ENCODE measurements at regions not wholly inside any gene's neighbourhood (a gene's known extent, or its start where the extent isn't known, plus 50 kb on each side); places are given as distances from the start of the nearest gene placed in this dataset.

- no peak for FAIRE-seq
- no peaks in the 10 kb centered on the region for H3K36me3 ChIP-seq (ENCODE audit: control insufficient read depth in 2 of 2, extremely low read depth in 1 of 2, insufficient read depth in 2 of 2, low read length in 2 of 2)
- no peak for TF ChIP-seq EZH2 (IDR thresholded peaks at IDR 0.05; ENCODE audit: low read length)
- TF ChIP-seq CTCF (optimal IDR thresholded peaks at IDR 0.05 in 1 of 3, IDR thresholded peaks at IDR 0.05 in 1 of 3, conservative IDR thresholded peaks at IDR 0.05 in 1 of 3; ENCODE audit: extremely low read depth in 1 of 3, insufficient read depth in 2 of 3, low read length in 3 of 3) = no peak
Measured at GRCh38 chr3:104452697-104453096, 914.0 kb upstream of the ALCAM start.

GRCh38 chr3:104458657-104459056, 908.1 kb upstream of the ALCAM start:
- H3K4me2 ChIP-seq (ENCODE audit: control insufficient read depth, extremely low read depth, insufficient read depth, low read depth, low read length) = no peak overlapping the region
- TF ChIP-seq CTCF (optimal IDR thresholded peaks at IDR 0.05 in 1 of 3, IDR thresholded peaks at IDR 0.05 in 1 of 3, conservative IDR thresholded peaks at IDR 0.05 in 1 of 3; ENCODE audit: extremely low read depth in 1 of 3, insufficient read depth in 2 of 3, low read length in 3 of 3) (no peak), EZH2 (IDR thresholded peaks at IDR 0.05; ENCODE audit: low read length) (no peak)
- no peak for FAIRE-seq

More at GRCh38 chr3:104452697-104453096, 914.0 kb upstream of the ALCAM start:
- Histone ChIP-seq H3K4me3 (ENCODE audit: control insufficient read depth in 2 of 3, extremely low read depth in 1 of 3, insufficient read depth in 2 of 3, low read depth in 1 of 3, low read length in 3 of 3) (no peak overlapping the region), H3K27me3 (ENCODE audit: control insufficient read depth, extremely low read depth, insufficient read depth, low read length) (no peaks in the 10 kb centered on the region), H3K9ac (ENCODE audit: control insufficient read depth, extremely low read depth, insufficient read depth, low read length) (no peak overlapping the region), H3K27ac (ENCODE audit: control insufficient read depth, insufficient read depth, low read length) (no peak overlapping the region), H3K79me2 (ENCODE audit: control insufficient read depth, insufficient read depth, low read length) (no peaks in the 10 kb centered on the region), H3K9me3 (ENCODE audit: control insufficient read depth, low read depth, low read length) (no peaks in the 10 kb centered on the region), H3K4me2 (ENCODE audit: control insufficient read depth, extremely low read depth, insufficient read depth, low read depth, low read length) (no peak overlapping the region), H3K4me1 (ENCODE audit: control insufficient read depth, extremely low read depth, insufficient read depth, low read length) (peaks cover 2% of the 10 kb centered on the region), H2AFZ (ENCODE audit: control insufficient read depth, low read length) (no peak overlapping the region), H4K20me1 (ENCODE audit: control insufficient read depth, extremely low read depth, insufficient read depth, low read length) (no peaks in the 10 kb centered on the region), H3K9me1 (ENCODE audit: control insufficient read depth, extremely low read depth, insufficient read depth, low read length) (no peaks in the 10 kb centered on the region)
- DNase-seq (ENCODE audit: low read depth, low spot score) = no peak
- dilution Hi-C loops (cut with MboI; ENCODE audit: extremely low pct_ligation_motif_present, low sequenced_read_pairs) = no loop called here

More at GRCh38 chr3:104458657-104459056, 908.1 kb upstream of the ALCAM start:
- dilution Hi-C loops (cut with MboI; ENCODE audit: extremely low pct_ligation_motif_present, low sequenced_read_pairs) = no loop called here
- no peaks in the 10 kb centered on the region for H3K36me3 ChIP-seq (ENCODE audit: control insufficient read depth in 2 of 2, extremely low read depth in 1 of 2, insufficient read depth in 2 of 2, low read length in 2 of 2)
- H3K9me3 ChIP-seq (ENCODE audit: control insufficient read depth, low read depth, low read length) = no peaks in the 10 kb centered on the region
- H3K79me2 ChIP-seq (ENCODE audit: control insufficient read depth, insufficient read depth, low read length) = no peaks in the 10 kb centered on the region
- no peaks in the 10 kb centered on the region for H3K27me3 ChIP-seq (ENCODE audit: control insufficient read depth, extremely low read depth, insufficient read depth, low read length)
- H3K9me1 ChIP-seq (ENCODE audit: control insufficient read depth, extremely low read depth, insufficient read depth, low read length) = no peaks in the 10 kb centered on the region
- no peaks in the 10 kb centered on the region for H3K4me1 ChIP-seq (ENCODE audit: control insufficient read depth, extremely low read depth, insufficient read depth, low read length)
- H3K9ac ChIP-seq (ENCODE audit: control insufficient read depth, extremely low read depth, insufficient read depth, low read length) = no peak overlapping the region
- no peak overlapping the region for H3K4me3 ChIP-seq (ENCODE audit: control insufficient read depth in 2 of 3, extremely low read depth in 1 of 3, insufficient read depth in 2 of 3, low read depth in 1 of 3, low read length in 3 of 3)
- H2AFZ ChIP-seq (ENCODE audit: control insufficient read depth, low read length) = no peak overlapping the region
- H4K20me1 ChIP-seq (ENCODE audit: control insufficient read depth, extremely low read depth, insufficient read depth, low read length) = no peaks in the 10 kb centered on the region
- no peak for DNase-seq (ENCODE audit: low read depth, low spot score)
- no peak overlapping the region for H3K27ac ChIP-seq (ENCODE audit: control insufficient read depth, insufficient read depth, low read length)
